ENCODE measurements at regions not wholly inside any gene's neighbourhood (a gene's known extent, or its start where the extent isn't known, plus 50 kb on each side); places are given as distances from the start of the nearest gene placed in this dataset.

DNA sequence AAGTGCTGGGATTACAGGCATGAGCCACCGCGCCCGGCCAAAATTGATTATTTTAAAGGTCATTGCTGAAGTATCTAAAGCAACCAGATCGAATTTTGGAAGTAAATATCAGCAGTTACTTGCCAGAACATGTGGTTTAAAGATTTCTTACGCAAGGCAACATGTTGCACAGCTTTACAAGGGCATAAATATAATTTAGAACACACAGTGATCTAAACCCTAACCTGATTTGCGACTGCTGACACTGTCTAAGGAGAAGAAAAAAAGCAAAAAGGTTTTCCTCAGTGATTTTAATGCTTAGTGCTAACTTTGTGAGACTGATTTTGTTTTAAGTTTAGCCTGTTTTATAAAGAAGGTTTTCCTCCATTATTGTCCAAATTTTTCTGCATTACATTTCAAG, 569.9 kb upstream of the LINC00305 start:
- TF ChIP-seq POLR2A (IDR thresholded peaks at IDR 0.05; ENCODE audit: extremely low read depth, insufficient read length) (no peak), MYC (IDR thresholded peaks at IDR 0.05; ENCODE audit: low read depth, low read length) (no peak)
- TF ChIP-seq, protein P1, sequence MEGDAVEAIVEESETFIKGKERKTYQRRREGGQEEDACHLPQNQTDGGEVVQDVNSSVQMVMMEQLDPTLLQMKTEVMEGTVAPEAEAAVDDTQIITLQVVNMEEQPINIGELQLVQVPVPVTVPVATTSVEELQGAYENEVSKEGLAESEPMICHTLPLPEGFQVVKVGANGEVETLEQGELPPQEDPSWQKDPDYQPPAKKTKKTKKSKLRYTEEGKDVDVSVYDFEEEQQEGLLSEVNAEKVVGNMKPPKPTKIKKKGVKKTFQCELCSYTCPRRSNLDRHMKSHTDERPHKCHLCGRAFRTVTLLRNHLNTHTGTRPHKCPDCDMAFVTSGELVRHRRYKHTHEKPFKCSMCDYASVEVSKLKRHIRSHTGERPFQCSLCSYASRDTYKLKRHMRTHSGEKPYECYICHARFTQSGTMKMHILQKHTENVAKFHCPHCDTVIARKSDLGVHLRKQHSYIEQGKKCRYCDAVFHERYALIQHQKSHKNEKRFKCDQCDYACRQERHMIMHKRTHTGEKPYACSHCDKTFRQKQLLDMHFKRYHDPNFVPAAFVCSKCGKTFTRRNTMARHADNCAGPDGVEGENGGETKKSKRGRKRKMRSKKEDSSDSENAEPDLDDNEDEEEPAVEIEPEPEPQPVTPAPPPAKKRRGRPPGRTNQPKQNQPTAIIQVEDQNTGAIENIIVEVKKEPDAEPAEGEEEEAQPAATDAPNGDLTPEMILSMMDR (IDR thresholded peaks at IDR 0.05; ENCODE audit: low read depth, low read length): no peak
- TF ChIP-seq, protein P2, sequence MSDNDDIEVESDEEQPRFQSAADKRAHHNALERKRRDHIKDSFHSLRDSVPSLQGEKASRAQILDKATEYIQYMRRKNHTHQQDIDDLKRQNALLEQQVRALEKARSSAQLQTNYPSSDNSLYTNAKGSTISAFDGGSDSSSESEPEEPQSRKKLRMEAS (IDR thresholded peaks at IDR 0.05; ENCODE audit: low read depth, low read length): no peak
